ENCODE measurements at regions not wholly inside any gene's neighbourhood (a gene's known extent, or its start where the extent isn't known, plus 50 kb on each side); places are given as distances from the start of the nearest gene placed in this dataset.

DNA sequence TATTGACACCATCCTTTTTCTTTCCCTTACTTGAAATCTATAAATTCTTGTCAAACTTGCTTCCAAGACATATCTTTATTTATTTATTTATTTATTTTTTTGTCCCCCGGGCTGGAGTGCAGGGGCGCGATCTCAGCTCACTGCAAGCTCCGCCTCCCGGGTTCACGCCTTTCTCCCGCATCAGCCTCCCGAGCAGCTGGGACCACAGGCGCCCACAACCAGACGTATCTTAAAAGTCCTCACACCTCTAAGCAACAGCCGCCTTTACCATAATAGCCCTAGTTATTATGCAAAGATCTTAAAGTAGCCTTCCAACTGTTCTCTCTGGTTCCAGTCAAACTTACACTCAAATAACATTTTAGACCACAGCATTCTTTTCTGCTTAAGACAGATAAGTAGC lies 657.0 kb upstream of the B3GAT1 start:
- H3K27ac ChIP-seq: no peak overlapping the region
- 91 to 94% methylated on average over 11 of the region's 11 CpGs for WGBS, 2 donors

DNA sequence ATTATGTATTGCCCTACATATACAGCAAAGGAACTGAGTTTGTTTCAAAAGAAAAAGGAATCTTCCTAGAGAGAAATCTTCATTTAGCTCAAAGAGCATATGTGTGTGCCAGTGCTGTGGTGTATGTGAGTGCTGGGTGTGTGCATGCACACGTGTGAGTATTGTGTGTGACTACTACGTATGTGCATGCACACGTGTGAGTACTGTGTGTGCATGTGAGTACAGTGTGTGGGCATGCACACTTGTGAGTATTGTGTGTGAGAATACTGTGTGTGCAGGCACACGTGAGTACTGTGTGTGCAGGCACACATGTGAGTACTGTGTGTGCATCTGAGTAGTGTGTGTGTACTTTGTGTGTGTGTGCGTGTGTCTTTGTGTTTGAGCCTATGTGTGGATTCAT lies 651.0 kb upstream of the B3GAT1 start:
- Histone ChIP-seq H3K4me3 (replicated peaks in 1 of 3) (no peak overlapping the region), H3K36me3 (no peaks in the 10 kb centered on the region), H3K27me3 (no peaks in the 10 kb centered on the region), H3K9me3 (no peaks in the 10 kb centered on the region), H3K4me1 (no peaks in the 10 kb centered on the region), H3K27ac (no peak overlapping the region)
- DNase-seq: no peak
- 67 to 70% methylated on average over 5 of the region's 5 CpGs for WGBS, 2 donors
- no peak for TF ChIP-seq POLR2A (IDR thresholded peaks at IDR 0.05)
- TF ChIP-seq, protein P1, sequence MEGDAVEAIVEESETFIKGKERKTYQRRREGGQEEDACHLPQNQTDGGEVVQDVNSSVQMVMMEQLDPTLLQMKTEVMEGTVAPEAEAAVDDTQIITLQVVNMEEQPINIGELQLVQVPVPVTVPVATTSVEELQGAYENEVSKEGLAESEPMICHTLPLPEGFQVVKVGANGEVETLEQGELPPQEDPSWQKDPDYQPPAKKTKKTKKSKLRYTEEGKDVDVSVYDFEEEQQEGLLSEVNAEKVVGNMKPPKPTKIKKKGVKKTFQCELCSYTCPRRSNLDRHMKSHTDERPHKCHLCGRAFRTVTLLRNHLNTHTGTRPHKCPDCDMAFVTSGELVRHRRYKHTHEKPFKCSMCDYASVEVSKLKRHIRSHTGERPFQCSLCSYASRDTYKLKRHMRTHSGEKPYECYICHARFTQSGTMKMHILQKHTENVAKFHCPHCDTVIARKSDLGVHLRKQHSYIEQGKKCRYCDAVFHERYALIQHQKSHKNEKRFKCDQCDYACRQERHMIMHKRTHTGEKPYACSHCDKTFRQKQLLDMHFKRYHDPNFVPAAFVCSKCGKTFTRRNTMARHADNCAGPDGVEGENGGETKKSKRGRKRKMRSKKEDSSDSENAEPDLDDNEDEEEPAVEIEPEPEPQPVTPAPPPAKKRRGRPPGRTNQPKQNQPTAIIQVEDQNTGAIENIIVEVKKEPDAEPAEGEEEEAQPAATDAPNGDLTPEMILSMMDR (IDR thresholded peaks at IDR 0.05): no peak
- intact Hi-C loops (cut with DNase I): no loop called here

More for the DNA sequence above, 657.0 kb upstream of the B3GAT1 start:
- Histone ChIP-seq H3K27me3 (no peaks in the 10 kb centered on the region), H3K4me1 (no peaks in the 10 kb centered on the region), H3K9me3 (no peaks in the 10 kb centered on the region), H3K4me3 (replicated peaks in 1 of 3) (no peak overlapping the region), H3K36me3 (no peaks in the 10 kb centered on the region)
- DNase-seq: no peak
- TF ChIP-seq, protein P1 (IDR thresholded peaks at IDR 0.05): no peak
- no peak for TF ChIP-seq POLR2A (IDR thresholded peaks at IDR 0.05)
- intact Hi-C loops (cut with DNase I): no loop called here

DNA sequence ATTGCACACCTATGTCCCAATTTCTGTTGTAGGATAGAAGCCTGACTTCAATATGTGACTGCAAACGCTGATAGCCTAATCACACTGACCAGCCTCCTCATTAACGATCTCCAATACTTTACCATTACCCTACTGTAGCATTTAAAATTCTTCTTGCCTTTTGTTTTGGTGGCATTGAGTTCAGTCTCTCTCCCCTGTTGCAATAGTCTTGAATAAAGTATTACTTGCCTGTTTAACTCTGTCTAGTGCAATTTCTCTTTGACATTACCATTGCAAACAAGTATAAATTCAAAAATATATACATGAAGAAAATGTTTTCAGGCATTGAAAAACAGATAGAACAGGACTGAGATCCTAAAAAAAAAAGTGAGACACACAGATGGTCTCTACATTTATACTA lies 649.1 kb upstream of the B3GAT1 start:
- TF ChIP-seq, protein P1 (IDR thresholded peaks at IDR 0.05): no peak
- TF ChIP-seq POLR2A (IDR thresholded peaks at IDR 0.05): no peak

DNA sequence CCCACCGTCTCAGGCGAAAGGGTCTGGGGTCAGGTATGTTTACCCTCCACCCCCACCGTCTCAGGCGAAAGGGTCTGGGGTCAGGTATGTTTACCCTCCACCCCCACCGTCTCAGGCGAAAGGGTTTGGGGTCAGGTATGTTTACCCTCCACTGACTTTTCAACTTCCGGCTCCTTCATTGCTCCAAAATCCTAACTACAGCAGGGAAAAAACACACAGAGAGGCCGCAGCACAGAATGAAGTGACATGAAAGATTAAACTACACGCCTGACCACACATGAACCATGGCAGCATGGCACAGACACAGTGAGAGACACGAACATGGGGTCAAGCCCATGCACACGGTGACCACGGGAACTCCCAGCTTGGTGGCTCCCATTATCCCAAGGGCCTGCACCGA lies 634.9 kb upstream of the B3GAT1 start:
- no peak for TF ChIP-seq POLR2A (IDR thresholded peaks at IDR 0.05)
- TF ChIP-seq, protein P1 (IDR thresholded peaks at IDR 0.05): no peak
- Histone ChIP-seq H3K27me3 (no peaks in the 10 kb centered on the region), H3K4me1 (no peaks in the 10 kb centered on the region), H3K4me3 (replicated peaks in 1 of 3) (no peak overlapping the region), H3K36me3 (no peaks in the 10 kb centered on the region), H3K9me3 (no peaks in the 10 kb centered on the region), H3K27ac (no peak overlapping the region)
- WGBS, 2 donors: 45 to 57% methylated on average over 8 to 9 of the region's 13 CpGs
- intact Hi-C loops (cut with DNase I): no loop called here
- no peak for DNase-seq

More for the DNA sequence above, 649.1 kb upstream of the B3GAT1 start:
- no peak overlapping the region for H3K4me3 ChIP-seq (replicated peaks in 1 of 3)
- 76 to 79% methylated on average over 2 of the region's 2 CpGs for WGBS, 2 donors
- H3K9me3 ChIP-seq: no peaks in the 10 kb centered on the region
- no peaks in the 10 kb centered on the region for H3K4me1 ChIP-seq
- DNase-seq: no peak
- no peaks in the 10 kb centered on the region for H3K36me3 ChIP-seq
- H3K27me3 ChIP-seq: no peaks in the 10 kb centered on the region
- H3K27ac ChIP-seq: no peak overlapping the region
- intact Hi-C loops (cut with DNase I): no loop called here

DNA sequence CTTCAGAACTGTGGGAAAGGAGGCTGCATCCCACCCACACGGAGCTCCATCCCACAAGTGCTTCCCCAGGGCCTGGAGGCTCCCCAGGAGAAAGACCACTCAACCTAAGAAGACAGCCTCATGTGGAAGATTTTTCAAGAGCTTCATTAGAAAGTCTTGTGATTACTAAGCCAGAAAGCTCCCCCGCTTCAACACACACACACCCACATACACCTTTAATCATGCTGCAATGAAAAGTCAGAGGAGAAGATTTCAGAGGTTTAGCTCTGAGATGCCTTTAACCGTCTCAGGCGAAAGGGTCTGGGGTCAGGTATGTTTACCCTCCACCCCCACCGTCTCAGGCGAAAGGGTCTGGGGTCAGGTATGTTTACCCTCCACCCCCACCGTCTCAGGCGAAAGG lies 634.5 kb upstream of the B3GAT1 start:
- Histone ChIP-seq H3K4me3 (replicated peaks in 1 of 3) (no peak overlapping the region), H3K4me1 (no peaks in the 10 kb centered on the region), H3K27ac (no peak overlapping the region), H3K27me3 (no peaks in the 10 kb centered on the region), H3K36me3 (no peaks in the 10 kb centered on the region), H3K9me3 (no peaks in the 10 kb centered on the region)
- intact Hi-C loops (cut with DNase I): no loop called here
- DNase-seq: no peak
- TF ChIP-seq, protein P1 (IDR thresholded peaks at IDR 0.05): no peak
- no peak for TF ChIP-seq POLR2A (IDR thresholded peaks at IDR 0.05)
- 41 to 52% methylated on average over 4 to 6 of the region's 8 CpGs for WGBS, 2 donors

All from thyroid gland (tissue), 4 donors.